Astrocyte (in vitro differentiated cells and primary cell): ENCODE measurements at regions not wholly inside any gene's neighbourhood (a gene's known extent, or its start where the extent isn't known, plus 50 kb on each side); places are given as distances from the start of the nearest gene placed in this dataset.

Experiments used
- CTCF ChIP-seq: IDR thresholded peaks from 2 replicates; pipeline ENCODE4 v1.5.1; 2011; ENCODE audit warnings: low read depth, mild to moderate bottlenecking, inconsistent platforms, low read length, moderate library complexity; ENCODE audit not compliant: insufficient read depth
- EZH2 ChIP-seq: IDR thresholded peaks from 2 replicates; pipeline ENCODE4 v1.6.1; 2012; ENCODE audit warnings: mild to moderate bottlenecking, low read length, inconsistent platforms; ENCODE audit not compliant: insufficient read depth

GRCh38 chr3:24905266-24905665 lies 410.6 kb upstream of the THRB start:
- TF ChIP-seq CTCF (no peak), EZH2 (no peak)
